GM21723 (cell line): ENCODE measurements at regions not wholly inside any gene's neighbourhood (a gene's known extent, or its start where the extent isn't known, plus 50 kb on each side); places are given as distances from the start of the nearest gene placed in this dataset.

Experiments used
- ATAC-seq: cut with Tn5 transposase; IDR thresholded peaks from one replicate; pipeline ENCODE4 v1.9.1; 2021; ENCODE audit warnings: mild to moderate bottlenecking, moderate library complexity; ENCODE audit not compliant: unreplicated experiment

GRCh38 chr3:43892526-43892925 is 201.8 kb downstream of the ABHD5 start:
- ATAC-seq = peak; percentile 69

DNA sequence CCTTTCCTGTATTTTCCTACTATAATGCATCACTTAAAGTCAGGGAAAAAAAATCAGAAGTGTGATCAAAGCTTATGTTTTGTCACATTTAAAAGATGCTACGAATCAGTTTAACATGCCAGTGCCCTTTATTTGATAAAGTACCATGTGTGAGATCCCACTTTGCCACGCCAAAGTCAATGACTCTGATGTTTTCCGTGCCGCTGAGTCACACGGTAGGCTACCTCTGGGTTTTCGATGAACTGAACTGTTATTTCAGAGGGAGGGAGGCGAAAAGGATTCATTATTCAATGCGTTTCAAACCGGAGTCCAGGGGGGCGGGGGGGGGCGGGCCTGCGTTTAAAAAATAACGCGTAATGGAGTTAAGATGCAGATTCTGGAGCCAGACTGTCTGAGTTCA is 203.0 kb downstream of the ABHD5 start:
- no peak for ATAC-seq

DNA sequence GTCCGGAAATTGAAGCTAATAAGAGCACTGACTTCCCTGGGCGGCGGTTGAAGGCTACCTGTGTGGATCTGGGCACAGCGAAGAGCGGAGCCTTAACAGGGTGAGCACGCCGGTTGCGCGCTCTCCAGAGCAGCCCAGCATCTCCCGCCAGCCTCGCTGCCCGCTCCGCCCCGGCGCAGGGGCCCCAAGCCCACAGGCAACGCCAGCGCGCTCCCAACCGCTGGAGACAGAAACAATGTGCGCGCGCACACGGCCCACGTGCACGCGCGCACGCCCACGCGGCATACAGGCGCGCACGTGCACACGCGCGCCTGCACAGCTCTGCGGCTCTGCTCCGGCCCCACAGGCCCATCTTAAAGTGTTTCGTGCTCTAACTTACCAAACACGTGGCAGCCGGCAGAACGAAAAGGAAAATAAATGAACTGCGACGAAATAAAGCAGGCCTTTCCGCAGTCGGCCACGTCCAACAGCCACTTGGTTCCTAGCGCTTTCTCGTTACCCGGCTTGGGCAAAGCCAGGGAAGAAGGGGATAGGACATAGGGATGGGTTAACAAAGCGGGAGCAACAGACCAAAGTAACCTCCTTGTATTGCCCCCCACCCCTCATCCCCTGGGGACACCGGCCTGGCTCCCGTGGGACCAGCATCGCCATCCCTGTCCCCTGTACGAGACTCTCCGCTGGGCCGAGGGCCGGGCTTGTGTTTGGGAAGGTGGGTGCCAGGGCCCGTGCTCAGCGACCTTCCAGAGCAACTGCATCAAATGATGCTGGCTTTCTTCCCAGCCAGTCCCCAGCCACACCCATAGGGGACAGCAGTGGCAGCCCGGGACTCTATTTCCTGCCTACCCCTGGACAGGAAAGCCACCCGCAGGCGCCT is 203.7 kb downstream of the ABHD5 start:
- no peak for ATAC-seq

DNA sequence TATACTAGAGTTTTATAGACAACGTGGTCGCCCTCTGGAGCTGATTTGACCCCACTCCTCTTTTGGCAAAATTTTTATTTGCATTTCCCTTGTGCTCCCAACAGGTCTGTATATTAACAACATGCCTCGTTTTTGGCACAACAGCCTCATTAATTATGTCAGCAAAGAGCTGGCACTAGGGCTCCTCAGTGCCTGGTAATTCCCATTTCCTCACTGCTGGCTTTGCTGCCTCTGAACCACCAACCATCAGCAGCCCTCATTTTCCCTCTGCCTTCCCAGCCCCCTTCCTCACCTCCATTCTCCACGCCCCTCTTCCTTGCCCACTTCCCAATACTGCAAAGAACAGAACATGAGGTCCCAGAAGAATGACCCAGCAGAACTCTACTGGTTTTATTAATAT is 204.8 kb downstream of the ABHD5 start:
- no peak for ATAC-seq

- no peak for ATAC-seq
Observed at GRCh38 chr3:43902415-43902814, 211.7 kb downstream of the ABHD5 start.

GRCh38 chr3:43905157-43905556 is 214.4 kb downstream of the ABHD5 start:
- ATAC-seq = no peak

DNA sequence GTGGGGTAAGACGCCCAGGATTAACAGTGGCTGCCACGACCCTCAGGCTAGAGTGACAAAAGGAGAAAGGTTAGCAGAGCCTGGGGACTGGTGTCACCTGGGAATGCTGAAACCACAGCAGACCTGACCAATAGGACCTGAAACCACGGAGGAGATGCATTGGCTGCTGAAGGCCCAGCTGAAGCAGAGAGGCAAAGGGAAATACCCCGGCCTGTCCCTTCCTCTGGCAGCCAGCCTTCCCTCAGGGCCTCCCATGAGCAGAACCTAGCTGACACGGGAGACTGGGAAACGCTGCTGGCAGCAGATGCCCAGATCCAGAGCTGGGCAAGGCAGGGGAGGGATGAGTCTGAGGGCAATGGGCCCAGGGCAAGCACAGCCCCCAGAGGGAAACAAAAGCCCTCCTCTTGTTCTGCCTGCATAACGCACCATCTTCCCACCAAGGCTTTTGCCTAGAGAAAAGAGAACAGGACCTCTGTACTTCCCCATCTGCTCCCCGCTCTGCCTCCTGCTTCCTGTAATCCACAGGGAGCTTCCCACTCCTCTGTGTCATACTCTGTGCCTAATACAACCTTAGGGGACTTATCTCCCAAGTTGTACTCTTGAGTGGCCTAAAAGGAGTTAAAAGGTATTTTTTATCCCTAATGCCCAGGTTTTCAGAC is 216.2 kb downstream of the ABHD5 start:
- peak; percentile 46 for ATAC-seq

DNA sequence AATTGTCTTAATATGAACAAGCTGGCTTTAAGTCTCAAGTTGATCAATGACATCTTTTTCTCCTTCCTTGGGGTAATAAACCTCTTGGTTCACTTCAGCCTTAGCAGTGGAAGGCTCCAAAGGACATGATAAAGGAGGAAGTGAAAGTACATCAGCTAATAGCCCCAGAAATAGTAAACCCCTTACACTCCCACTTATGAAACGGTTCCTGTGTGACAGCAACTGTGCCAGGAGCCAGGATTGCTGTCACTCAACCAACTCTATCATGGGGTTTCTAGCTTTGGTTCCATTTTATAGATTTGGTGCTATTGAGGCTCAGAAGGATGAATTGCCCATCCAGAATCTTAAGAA is 216.7 kb downstream of the ABHD5 start:
- peak; percentile 91 for ATAC-seq

GRCh38 chr3:43908456-43908855 is 217.7 kb downstream of the ABHD5 start:
- ATAC-seq = no peak

DNA sequence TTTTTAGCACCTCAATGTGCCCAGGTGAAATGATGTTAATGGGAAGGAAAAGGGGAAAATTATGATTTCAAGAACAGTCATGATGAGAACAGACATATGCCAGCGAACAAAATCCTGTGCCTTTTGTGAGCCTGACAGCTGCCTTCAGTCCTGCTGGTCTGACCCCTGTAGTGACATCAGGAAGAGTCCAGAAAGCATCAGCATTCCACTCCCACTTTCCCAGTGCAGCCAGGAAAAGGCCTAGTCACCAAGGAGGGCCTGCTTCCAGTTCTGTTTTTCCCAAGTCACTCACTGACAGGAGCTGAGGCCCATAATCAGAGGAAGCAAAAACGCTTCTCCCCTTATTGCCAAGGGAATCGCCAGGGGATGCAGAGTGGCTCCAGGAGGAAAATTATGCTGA is 218.4 kb downstream of the ABHD5 start:
- no peak for ATAC-seq

DNA sequence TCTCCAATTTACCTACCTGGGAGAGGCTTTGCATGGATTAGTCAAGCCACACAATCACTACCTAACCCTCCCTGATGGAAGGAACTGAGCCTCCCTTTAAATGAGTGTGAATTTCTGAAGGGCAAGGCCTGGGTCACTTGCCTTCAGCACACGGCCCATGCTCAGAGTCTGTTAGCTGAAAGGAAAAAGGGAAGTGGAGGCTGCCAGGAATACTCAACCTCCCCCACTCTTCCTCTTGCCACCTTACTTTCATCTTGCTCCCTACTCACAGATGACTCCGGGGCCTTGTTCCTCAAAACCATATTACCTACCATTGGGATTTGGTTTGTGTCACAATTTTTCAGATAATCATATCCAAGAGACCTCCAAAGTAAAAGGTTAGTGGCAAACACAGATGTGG is 220.0 kb downstream of the ABHD5 start:
- no peak for ATAC-seq

GRCh38 chr3:43913036-43913948 is 222.6 kb downstream of the ABHD5 start:
- ATAC-seq = no peak

DNA sequence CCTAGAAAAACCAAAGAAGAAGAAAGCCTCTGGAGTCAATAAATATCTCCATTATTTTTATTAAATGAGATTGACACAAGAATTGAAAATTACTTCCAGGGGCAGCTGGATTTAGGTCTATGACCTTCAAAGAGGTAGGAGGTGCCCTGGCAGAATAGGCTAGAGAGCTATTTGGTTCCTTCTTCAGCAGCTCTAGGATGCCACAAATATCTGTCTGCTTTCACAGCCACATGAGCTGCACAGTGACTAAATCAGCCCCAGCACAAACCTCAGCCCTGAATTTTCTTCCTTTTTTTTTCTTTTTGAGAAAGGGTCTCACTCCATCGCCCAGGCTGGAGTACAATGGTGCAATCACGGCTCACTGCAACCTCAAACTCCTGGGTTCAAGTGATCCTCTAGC is 223.5 kb downstream of the ABHD5 start:
- no peak for ATAC-seq

GRCh38 chr3:43915546-43915945 is 224.8 kb downstream of the ABHD5 start:
- no peak for ATAC-seq

DNA sequence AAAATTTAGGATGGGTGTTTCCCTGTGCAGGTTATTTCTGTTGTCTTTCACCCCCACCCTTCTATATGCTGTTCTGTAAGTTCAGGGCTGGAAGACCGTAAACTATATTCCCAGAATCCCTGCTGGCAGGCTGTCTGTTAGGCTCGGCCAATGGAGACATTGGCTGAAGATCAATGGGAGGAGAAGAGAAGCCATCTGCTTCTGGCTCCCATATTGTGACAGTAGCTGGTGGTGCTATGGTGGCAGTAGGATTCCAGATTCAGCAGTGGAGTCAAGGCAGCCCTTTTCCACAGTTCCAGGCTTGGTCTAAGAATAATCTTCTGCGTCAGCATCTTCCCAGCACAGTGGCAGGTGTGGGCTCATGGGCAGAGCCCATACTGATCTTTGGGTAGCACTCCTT is 226.6 kb downstream of the ABHD5 start:
- ATAC-seq = no peak

DNA sequence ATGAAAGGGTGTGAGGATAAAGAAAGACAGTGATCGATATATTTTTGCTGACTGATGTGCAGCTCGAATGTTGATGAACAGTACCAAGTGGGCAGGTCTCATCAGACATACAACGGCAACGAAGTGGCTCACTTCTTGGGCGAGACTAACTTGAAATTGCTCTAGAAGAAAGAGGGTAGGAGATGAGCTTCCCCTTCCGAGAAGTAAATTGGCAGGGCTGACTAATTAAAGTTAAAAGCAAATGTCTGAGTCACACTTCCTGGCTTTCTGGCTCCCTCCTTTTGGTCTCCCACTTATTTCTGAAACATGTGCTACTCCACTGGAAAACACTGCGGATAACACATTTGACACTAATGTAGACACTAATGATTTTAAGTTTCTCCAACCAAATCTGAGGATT is 228.3 kb downstream of the ABHD5 start:
- ATAC-seq = no peak

DNA sequence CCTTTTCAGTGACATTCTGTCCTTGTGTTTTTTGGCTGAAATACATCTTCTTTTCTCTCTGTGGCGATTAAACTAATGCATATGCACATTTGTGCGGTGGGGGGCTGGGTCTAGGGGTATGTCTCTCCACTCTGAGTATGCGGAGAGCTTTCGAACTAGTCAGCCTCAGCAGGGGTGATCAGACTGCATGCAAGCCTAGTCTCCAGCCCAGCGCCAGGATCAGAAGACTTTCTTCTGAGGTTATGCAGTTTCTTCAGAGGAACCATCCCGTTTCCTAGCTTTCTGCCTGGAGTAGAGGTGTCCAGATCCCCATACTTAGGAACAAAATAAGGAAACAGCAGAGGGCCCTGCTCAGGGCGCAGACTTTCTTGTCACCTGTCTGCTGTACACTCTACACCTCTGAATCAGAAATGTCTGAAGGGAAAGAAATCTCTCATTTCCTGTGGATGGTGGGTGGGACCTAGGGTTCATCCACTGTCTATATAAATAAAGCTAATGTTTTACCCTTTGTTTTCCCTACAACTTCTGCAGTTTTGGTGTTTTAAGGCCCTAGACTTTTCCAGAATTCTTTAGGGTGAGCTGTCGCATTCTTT is 230.4 kb downstream of the ABHD5 start:
- ATAC-seq = no peak

DNA sequence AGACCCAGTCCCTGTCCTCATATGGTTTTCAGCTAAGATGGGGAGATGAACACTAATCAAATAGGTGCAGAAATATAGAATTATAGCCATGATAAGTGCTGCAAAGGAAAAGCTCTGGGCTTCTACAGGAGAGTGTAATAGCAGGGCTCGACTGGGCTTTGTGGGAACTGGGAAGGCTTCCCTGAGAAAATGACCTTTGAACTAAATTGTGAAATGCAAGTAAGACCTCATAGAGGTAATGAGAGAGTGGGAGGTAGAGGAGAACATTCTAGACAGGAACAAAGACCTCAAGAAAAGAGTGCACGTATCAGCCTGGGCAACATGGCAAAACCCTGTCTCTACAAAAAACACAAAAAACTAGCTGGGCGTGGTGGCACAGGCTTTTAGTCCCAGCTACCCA is 231.6 kb downstream of the ABHD5 start:
- no peak for ATAC-seq

DNA sequence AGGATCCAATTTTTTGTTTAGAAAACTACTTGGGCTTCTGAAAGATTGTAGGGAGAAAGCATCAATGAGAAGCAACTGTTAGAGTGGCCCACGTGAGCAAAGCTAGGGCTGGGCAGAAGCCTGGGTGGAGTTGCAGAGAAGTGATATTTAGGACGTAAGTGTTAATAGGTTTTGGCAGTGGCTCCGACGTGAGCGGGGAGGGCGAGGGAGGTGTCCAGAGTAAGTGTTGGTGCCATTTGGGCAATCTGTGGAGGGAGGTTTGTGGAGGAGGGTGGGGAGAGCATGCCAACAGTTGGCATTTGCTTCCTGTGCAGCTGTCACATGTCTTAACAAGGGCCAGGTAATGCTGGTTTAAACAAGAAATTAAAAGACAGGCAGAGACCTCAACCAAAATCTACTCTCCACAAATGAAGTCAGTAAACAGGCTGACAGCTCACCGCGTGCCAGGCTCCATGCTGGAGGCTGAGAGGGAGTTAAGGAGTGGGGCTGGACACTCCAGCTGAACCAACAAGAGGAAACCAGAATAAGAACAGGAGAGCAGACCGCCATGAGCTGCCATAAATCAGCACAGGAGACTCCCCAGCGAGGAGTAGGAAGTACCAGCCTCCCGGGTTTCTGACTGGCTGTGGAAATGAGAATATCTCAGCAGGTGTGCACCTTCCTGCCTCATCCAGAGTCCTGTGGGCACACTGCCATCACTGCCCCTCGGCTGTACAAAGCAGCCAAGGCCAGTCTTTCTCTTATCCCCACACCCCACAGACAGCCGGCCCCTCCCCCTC is 232.6 kb downstream of the ABHD5 start:
- no peak for ATAC-seq

DNA sequence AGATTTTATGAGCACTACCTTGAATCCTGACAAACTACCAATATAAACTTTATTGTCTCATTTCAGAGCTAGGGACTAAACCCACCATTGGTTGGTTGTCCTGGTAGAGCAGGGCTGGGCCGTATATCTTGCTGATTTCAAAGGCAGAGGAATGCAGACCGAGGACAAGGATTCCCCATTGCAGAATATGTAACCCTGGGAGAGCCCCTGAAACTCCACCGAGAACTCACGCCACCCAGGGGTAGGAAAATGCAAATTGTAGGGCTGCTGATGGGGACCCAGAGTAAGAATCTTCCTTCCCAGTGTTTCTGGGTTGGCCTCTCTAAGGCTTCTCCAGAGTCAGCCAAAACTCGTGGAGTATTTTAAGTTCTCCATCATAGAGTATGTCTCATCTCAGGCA is 235.3 kb downstream of the ABHD5 start:
- no peak for ATAC-seq
